H1 (cell line): ENCODE measurements at regions not wholly inside any gene's neighbourhood (a gene's known extent, or its start where the extent isn't known, plus 50 kb on each side); places are given as distances from the start of the nearest gene placed in this dataset.

Experiments
- CHD7 ChIP-seq: fragments of 300-600 bp; sonication (generic); IDR thresholded peaks from 2 replicates; pipeline ENCODE4 v1.7.1; 2012; ENCODE audit warnings: low read length, moderate library complexity, mild to moderate bottlenecking, inconsistent platforms; ENCODE audit not compliant: insufficient replicate concordance
- JUND ChIP-seq: IDR thresholded peaks from 2 replicates; pipeline ENCODE4 v1.6.1; 2011; ENCODE audit warnings: mild to moderate bottlenecking, improper control_type of control experiment, low read length
- KDM1A ChIP-seq: fragments of 200-600, 300-600 bp; sonication (generic); IDR thresholded peaks from 2 replicates; pipeline ENCODE4 v1.7.1; 2016; ENCODE audit warnings: mild to moderate bottlenecking, low read length, borderline replicate concordance
- SIX5 ChIP-seq: IDR thresholded peaks from 2 replicates; pipeline ENCODE4 v1.6.1; 2011; ENCODE audit warnings: mild to moderate bottlenecking, low read depth, low read length

GRCh38 chr6:105677671-105678475, 275.0 kb upstream of the PREP start (continued):
- no peak for TF ChIP-seq CHD7
- no peak for TF ChIP-seq JUND
- TF ChIP-seq KDM1A: no peak
- TF ChIP-seq SIX5: no peak
- TF ChIP-seq, all 59 proteins: peak for 0
